ENCODE measurements at regions not wholly inside any gene's neighbourhood (a gene's known extent, or its start where the extent isn't known, plus 50 kb on each side); places are given as distances from the start of the nearest gene placed in this dataset.
"Not testable (repeated sequence)": the region's sequence is repeated elsewhere in the genome, so short reads cannot be mapped to it uniquely, and the experiment has no call there.

DNA sequence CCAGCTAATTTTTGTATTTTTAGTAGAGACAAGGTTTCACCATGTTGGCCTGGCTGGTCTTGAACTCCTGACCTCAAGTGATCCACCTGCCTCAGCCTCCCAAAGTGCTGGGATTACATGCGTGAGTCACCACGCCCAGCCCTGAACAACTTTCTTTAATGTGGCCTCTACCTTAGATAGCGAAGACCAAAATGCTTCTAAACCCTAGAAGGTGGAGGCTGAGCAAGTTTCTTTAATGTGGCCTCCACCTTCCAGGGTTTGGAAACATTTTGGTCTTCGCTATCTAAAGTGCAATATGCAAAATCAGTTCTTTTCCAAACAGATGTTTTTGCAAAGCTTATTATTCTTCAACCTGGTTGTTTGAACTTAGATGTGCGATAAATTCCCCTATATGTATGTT is 70.5 kb upstream of the ITGB1 start:
- TF ChIP-seq, protein P1, sequence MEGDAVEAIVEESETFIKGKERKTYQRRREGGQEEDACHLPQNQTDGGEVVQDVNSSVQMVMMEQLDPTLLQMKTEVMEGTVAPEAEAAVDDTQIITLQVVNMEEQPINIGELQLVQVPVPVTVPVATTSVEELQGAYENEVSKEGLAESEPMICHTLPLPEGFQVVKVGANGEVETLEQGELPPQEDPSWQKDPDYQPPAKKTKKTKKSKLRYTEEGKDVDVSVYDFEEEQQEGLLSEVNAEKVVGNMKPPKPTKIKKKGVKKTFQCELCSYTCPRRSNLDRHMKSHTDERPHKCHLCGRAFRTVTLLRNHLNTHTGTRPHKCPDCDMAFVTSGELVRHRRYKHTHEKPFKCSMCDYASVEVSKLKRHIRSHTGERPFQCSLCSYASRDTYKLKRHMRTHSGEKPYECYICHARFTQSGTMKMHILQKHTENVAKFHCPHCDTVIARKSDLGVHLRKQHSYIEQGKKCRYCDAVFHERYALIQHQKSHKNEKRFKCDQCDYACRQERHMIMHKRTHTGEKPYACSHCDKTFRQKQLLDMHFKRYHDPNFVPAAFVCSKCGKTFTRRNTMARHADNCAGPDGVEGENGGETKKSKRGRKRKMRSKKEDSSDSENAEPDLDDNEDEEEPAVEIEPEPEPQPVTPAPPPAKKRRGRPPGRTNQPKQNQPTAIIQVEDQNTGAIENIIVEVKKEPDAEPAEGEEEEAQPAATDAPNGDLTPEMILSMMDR (conservative IDR thresholded peaks at IDR 0.05; ENCODE audit: low read length) = not testable (repeated sequence)
- not testable (repeated sequence) for TF ChIP-seq EZH2phosphoT487 (IDR thresholded peaks at IDR 0.05; ENCODE audit: borderline replicate concordance)

Data from Loucy (cell line).